Gastrocnemius medialis (tissue), 4 donors: ENCODE measurements at regions not wholly inside any gene's neighbourhood (a gene's known extent, or its start where the extent isn't known, plus 50 kb on each side); places are given as distances from the start of the nearest gene placed in this dataset.

Experiments
- CTCF ChIP-seq, 5 experiments: fragments of 450-650 bp in 3 of 5; fragments of 200-600 bp in 2 of 5; sonication (generic) in 2 of 5; IDR thresholded peaks in 4 of 5; conservative IDR thresholded peaks in 1 of 5; 1 replicate in 4 of 5; 2 replicates in 1 of 5; pipeline ENCODE4 v1.5.1; 2016 to 2019; ENCODE audit warnings: antibody characterized with exemption in 5 of 5, mild to moderate bottlenecking in 3 of 5, moderate library complexity in 3 of 5
- POLR2A ChIP-seq, 2 donors: fragments of 450-650 bp; IDR thresholded peaks; one replicate each; pipeline ENCODE4 v1.6.1; 2017; ENCODE audit warnings: antibody characterized with exemption in 2 of 2, mild to moderate bottlenecking in 2 of 2, moderate library complexity in 2 of 2

DNA sequence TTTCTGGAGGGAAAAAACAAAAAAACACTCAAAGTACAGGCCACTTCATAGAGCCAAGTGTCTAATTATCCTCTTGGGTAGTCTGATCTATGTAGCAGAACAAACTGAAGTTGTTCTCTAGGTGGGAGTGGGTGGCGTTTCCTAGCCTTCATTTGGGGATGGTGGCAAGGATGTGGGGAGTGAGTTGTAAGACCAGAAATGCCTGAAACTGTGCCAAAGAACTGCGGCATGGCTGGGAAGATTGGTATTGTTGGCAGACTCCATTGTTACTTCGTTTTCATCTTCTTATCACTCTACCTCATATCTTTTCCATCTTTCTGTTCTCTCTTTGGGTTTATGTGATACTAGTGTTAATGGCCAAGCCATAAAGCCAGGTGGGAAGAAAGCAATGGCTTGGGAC lies 177.3 kb upstream of the DDHD1 start:
- TF ChIP-seq CTCF (IDR thresholded peaks at IDR 0.05 in 4 of 5, conservative IDR thresholded peaks at IDR 0.05 in 1 of 5) (no peak), POLR2A (IDR thresholded peaks at IDR 0.05) (no peak)
